ENCODE measurements at regions not wholly inside any gene's neighbourhood (a gene's known extent, or its start where the extent isn't known, plus 50 kb on each side); places are given as distances from the start of the nearest gene placed in this dataset.

- no peak for TF ChIP-seq CTCF (IDR thresholded peaks at IDR 0.05)
- no peak for TF ChIP-seq POLR2A (IDR thresholded peaks at IDR 0.05)
- no peak for TF ChIP-seq POLR2AphosphoS5 (IDR thresholded peaks at IDR 0.05)
Measured at GRCh38 chr15:26357653-26358052, 415.2 kb downstream of the GABRB3 start.

Measured in prostate gland (tissue), 2 donors.